HepG2 (cell line): ENCODE measurements at regions not wholly inside any gene's neighbourhood (a gene's known extent, or its start where the extent isn't known, plus 50 kb on each side); places are given as distances from the start of the nearest gene placed in this dataset.

Experiments
- ATAC-seq: fragments of 200-7000 bp; cut with Tn5 transposase; 3 replicates; pipeline ENCODE4 v1.9.1; 2020; ENCODE audit warnings: mild to moderate bottlenecking, moderate library complexity
- BruUV-seq: library from RNA; stranded (reverse); fragments of 400-500 nt; replicated peaks from 2 replicates; lab custom pipeline; 2021; lab: Mats Ljungman, UMichigan
- CTCF ChIA-PET: fragments of 300-600 bp; formaldehyde crosslinking; extraction: SDS; loops from one replicate; lab custom pipeline; 2021; ENCODE audit warnings: low total read pairs, inconsistent platforms, low intra/inter-chr PET ratio; lab: Yijun Ruan, JAX
- POLR2A ChIA-PET: fragments of 350-600 bp; sonication (Branson Sonifier 250); formaldehyde crosslinking; loops from one replicate; lab custom pipeline; 2020; ENCODE audit warnings: antibody characterized with exemption, inconsistent platforms; lab: Yijun Ruan, JAX
- DNase-seq: peaks from one replicate; pipeline ENCODE4 v3.0.0-alpha.2; 2015; ENCODE audit warnings: low spot score
- FAIRE-seq: peaks from 3 replicates; lab custom pipeline; 2011; peaks lifted over from hg19 to GRCh38; lab: Jason Lieb, UNC
- H2AFZ ChIP-seq: one replicate; pipeline ENCODE4 v1.6.1; 2011; ENCODE audit warnings: low read length, inconsistent platforms
- H3K27ac ChIP-seq: fragments of 300-600 bp; 3 replicates; pipeline ENCODE4 v1.8.0; 2011; ENCODE audit warnings: mixed run types, mild to moderate bottlenecking, mixed read lengths, low read length, inconsistent platforms; ENCODE audit not compliant: insufficient read depth; ENCODE audit errors: extremely low read length
- H3K27me3 ChIP-seq, 2 experiments: fragments of 200-600 bp in 1 of 2; 2 replicates in 1 of 2; 3 replicates in 1 of 2; pipeline versions ENCODE4 v1.6.0 to v1.8.0; 2011; ENCODE audit warnings: low read length in 2 of 2, mild to moderate bottlenecking in 2 of 2, moderate library complexity in 2 of 2, inconsistent platforms in 1 of 2; ENCODE audit not compliant: insufficient read depth in 2 of 2, control insufficient read depth in 1 of 2
- H3K36me3 ChIP-seq, 2 experiments: fragments of 200-600 bp in 1 of 2; replicated peaks in 1 of 2; 2 replicates in 1 of 2; 3 replicates in 1 of 2; pipeline versions ENCODE4 v1.5.1 to v1.8.0; 2011; ENCODE audit warnings: low read length in 2 of 2, inconsistent platforms in 1 of 2; ENCODE audit not compliant: insufficient read depth in 2 of 2, control insufficient read depth in 1 of 2
- H3K4me1 ChIP-seq: 2 replicates; pipeline ENCODE4 v1.5.1; 2012; ENCODE audit warnings: low read length, inconsistent platforms; ENCODE audit not compliant: insufficient read depth
- H3K4me2 ChIP-seq: 2 replicates; pipeline ENCODE4 v1.6.0; 2011; ENCODE audit warnings: low read depth, low read length, inconsistent platforms
- H3K4me3 ChIP-seq, 3 experiments: fragments of 200-600 bp in 1 of 3; sonication (generic), shearing (Covaris generic) in 1 of 3; replicated peaks in 1 of 3; 2 replicates each; pipeline ENCODE4 v1.5.1; 2011 to 2016; ENCODE audit warnings: low read length in 3 of 3, inconsistent platforms in 2 of 3, low read depth in 2 of 3, mild to moderate bottlenecking in 2 of 3, control low read depth in 1 of 3, mixed read lengths in 1 of 3; ENCODE audit not compliant: insufficient read depth in 1 of 3
- H3K79me2 ChIP-seq: one replicate; pipeline ENCODE4 v1.6.1; 2011; ENCODE audit warnings: low read length, inconsistent platforms; ENCODE audit not compliant: insufficient read depth
- H3K9ac ChIP-seq: 2 replicates; pipeline ENCODE4 v1.6.0; 2011; ENCODE audit warnings: mild to moderate bottlenecking, low read depth, low read length, inconsistent platforms; ENCODE audit not compliant: insufficient read depth
- H3K9me3 ChIP-seq: 2 replicates; pipeline ENCODE4 v1.5.1; 2012; ENCODE audit warnings: mild to moderate bottlenecking, low read length
- H4K20me1 ChIP-seq: 2 replicates; pipeline ENCODE4 v1.6.0; 2011; ENCODE audit warnings: inconsistent platforms, mild to moderate bottlenecking, low read length, moderate library complexity; ENCODE audit not compliant: insufficient read depth
- CREB1 ChIP-seq, 2 experiments: fragments of 450-650 bp in 1 of 2; IDR thresholded peaks; 2 replicates each; pipeline ENCODE4 v1.6.1; 2016 to 2017; ENCODE audit warnings: control low read depth in 1 of 2, mild to moderate bottlenecking in 1 of 2, missing compliant biosample characterization in 1 of 2, missing genetic modification characterization in 1 of 2
- ELF1 ChIP-seq: sonication (generic); formaldehyde crosslinking; IDR thresholded peaks from 2 replicates; pipeline ENCODE4 v1.4.0; 2020; ENCODE audit warnings: missing genetic modification reagents
- MAFK ChIP-seq, 2 experiments: IDR thresholded peaks in 1 of 2; conservative IDR thresholded peaks in 1 of 2; 2 replicates each; pipeline ENCODE4 v1.6.1; 2011; ENCODE audit warnings: improper control_type of control experiment in 2 of 2, low read length in 2 of 2
- MEIS1 ChIP-seq: sonication (generic); formaldehyde crosslinking; IDR thresholded peaks from 2 replicates; pipeline ENCODE4 v1.9.0; 2021; ENCODE audit warnings: mild to moderate bottlenecking, missing genetic modification reagents, moderate library complexity, borderline replicate concordance
- NCOR1 ChIP-seq: fragments of 200-600 bp; sonication (generic); IDR thresholded peaks from 2 replicates; pipeline ENCODE4 v1.7.0; 2017; ENCODE audit warnings: antibody characterized with exemption, low read length, borderline replicate concordance
- NFE2 ChIP-seq: sonication (generic); formaldehyde crosslinking; IDR thresholded peaks from 2 replicates; pipeline ENCODE4 v1.4.0; 2020; ENCODE audit warnings: missing genetic modification reagents
- REL ChIP-seq: sonication (generic); formaldehyde crosslinking; conservative IDR thresholded peaks from 2 replicates; pipeline ENCODE4 v1.8.0; 2022; ENCODE audit warnings: mild to moderate bottlenecking, missing genetic modification reagents, moderate library complexity
- SMAD3 ChIP-seq: sonication (generic); formaldehyde crosslinking; IDR thresholded peaks from 2 replicates; pipeline ENCODE4 v1.4.0; 2020; ENCODE audit warnings: missing genetic modification reagents
- ZNF101 ChIP-seq: sonication (generic); formaldehyde crosslinking; IDR thresholded peaks from 2 replicates; pipeline ENCODE4 v1.4.0; 2020; ENCODE audit warnings: mild to moderate bottlenecking, low read depth, missing genetic modification reagents, borderline replicate concordance
- ZNF124 ChIP-seq: sonication (generic); formaldehyde crosslinking; IDR thresholded peaks from 2 replicates; pipeline ENCODE4 v1.4.0; 2020; ENCODE audit warnings: missing genetic modification reagents
- ZNF136 ChIP-seq: sonication (generic); formaldehyde crosslinking; IDR thresholded peaks from 2 replicates; pipeline ENCODE4 v1.8.1; 2022; ENCODE audit warnings: low read depth, mild to moderate bottlenecking, moderate library complexity, missing genetic modification reagents
- ZNF383 ChIP-seq: sonication (generic); formaldehyde crosslinking; IDR thresholded peaks from 2 replicates; pipeline ENCODE4 v1.4.0; 2020; ENCODE audit warnings: missing genetic modification reagents, mild to moderate bottlenecking, borderline replicate concordance
- ZNF747 ChIP-seq: sonication (generic); formaldehyde crosslinking; IDR thresholded peaks from 2 replicates; pipeline ENCODE4 v1.8.1; 2023; ENCODE audit warnings: missing genetic modification reagents, mild to moderate bottlenecking, borderline replicate concordance
- ZNF782 ChIP-seq: sonication (generic); formaldehyde crosslinking; IDR thresholded peaks from 2 replicates; pipeline ENCODE4 v1.4.0; 2020; ENCODE audit warnings: missing genetic modification reagents, mild to moderate bottlenecking, borderline replicate concordance
- ZNF879 ChIP-seq: sonication (generic); formaldehyde crosslinking; IDR thresholded peaks from 2 replicates; pipeline ENCODE4 v1.8.1; 2023; ENCODE audit warnings: missing genetic modification reagents
- WGBS: methylation state at CpG from one replicate; pipeline ENCODE4 v1.1.6; 2017; ENCODE audit warnings: low lambda C conversion rate; 5-methylcytosine and 5-hydroxymethylcytosine counted together
- in situ Hi-C: cut with HindIII; loops from 2 replicates; pipeline ENCODE4 v1.10.0; 2017; ENCODE audit warnings: low pct_unique_long_range_greater_than_20kb; ENCODE audit not compliant: extremely low pct_ligation_motif_present
- intact Hi-C: fragments of 100-400 bp; cut with micrococcal nuclease; formaldehyde crosslinking; loops from one replicate; pipeline ENCODE4 v1.10.0; 2022; ENCODE audit not compliant: unreplicated experiment
- TF ChIP-seq, protein P1 (sequence below): sonication (generic); formaldehyde crosslinking; IDR thresholded peaks from 2 replicates; pipeline ENCODE4 v1.5.1; 2020; ENCODE audit warnings: mild to moderate bottlenecking, moderate library complexity, missing genetic modification reagents

DNA sequence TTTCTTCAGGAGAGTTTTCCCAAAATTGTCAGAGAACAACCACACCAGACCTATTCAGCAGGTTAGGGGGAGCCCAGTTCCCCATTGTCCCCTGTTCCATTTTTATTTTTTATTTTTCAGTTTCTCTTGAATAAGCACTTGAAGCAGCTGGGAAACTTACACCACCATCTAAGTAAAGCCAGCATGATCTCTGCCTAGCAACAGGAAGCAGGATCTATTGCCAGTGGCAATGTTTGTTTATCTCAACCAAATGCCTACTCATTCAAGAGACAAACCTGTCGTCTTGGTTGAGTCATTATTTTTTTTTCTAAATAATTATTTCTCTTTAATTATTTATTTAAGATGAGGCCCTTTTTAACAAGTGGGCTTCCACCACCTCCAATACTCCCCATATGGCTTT is 379.3 kb downstream of the PLK2 start:
- Histone ChIP-seq H3K9ac (no peak overlapping the region), H2AFZ (no peak overlapping the region), H3K79me2 (no peaks in the 10 kb centered on the region), H3K27me3 (no peaks in the 10 kb centered on the region; a peak in 1 of 5 replicates), H3K4me3 (no peak overlapping the region), H4K20me1 (no peaks in the 10 kb centered on the region), H3K9me3 (no peaks in the 10 kb centered on the region), H3K27ac (no peak overlapping the region), H3K36me3 (no peaks in the 10 kb centered on the region)
- 3% methylated on average over 1 of the region's 1 CpG for WGBS
- CTCF ChIA-PET: no interaction called here
- no peak for ATAC-seq
- no peak for DNase-seq
- TF ChIP-seq REL: no peak
- no peak for TF ChIP-seq ZNF782
- no peak for TF ChIP-seq CREB1 (IDR thresholded peaks at IDR 0.05)
- no peak for TF ChIP-seq CREB1 (CRISPR knock-in tag; IDR thresholded peaks at IDR 0.05)
- TF ChIP-seq, all 625 proteins: peak for 0
- Histone ChIP-seq H3K4me2 (no peak overlapping the region), H3K4me1 (no peaks in the 10 kb centered on the region)
- no TSS peak for BruUV-seq
- POLR2A ChIA-PET: no interaction called here
- in situ Hi-C loops (no loop called here), intact Hi-C loops (no loop called here)
- FAIRE-seq: no peak

DNA sequence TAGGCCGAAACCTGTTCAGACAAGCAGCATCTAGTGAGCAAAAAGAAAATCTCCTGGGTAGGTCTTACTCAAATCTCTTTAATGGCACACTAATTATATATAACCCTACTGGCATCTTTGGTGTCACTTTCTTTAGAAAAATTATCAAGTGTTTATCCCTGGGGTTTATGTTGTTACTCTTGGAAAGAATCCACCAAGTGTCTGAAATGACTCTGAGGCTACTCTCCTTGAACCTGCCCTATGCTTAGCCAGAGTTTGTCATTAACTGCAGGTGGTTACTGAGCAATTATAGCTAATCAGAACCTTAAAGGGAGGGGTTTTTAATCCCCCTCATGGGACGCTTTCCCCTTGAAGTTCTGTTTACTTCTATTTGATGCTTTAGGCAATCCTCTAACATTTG is 381.9 kb downstream of the PLK2 start:
- no peak overlapping the region for H3K4me2 ChIP-seq
- WGBS: 0% methylated on average over 2 of the region's 2 CpGs
- no peaks in the 10 kb centered on the region for H3K36me3 ChIP-seq
- POLR2A ChIA-PET: no interaction called here
- H3K4me3 ChIP-seq: no peak overlapping the region
- ATAC-seq (no peak), DNase-seq (no peak), FAIRE-seq (no peak)
- TF ChIP-seq SMAD3 (CRISPR knock-in tag) (no peak), ZNF101 (CRISPR knock-in tag) (no peak), ZNF124 (CRISPR knock-in tag) (no peak), MEIS1 (CRISPR knock-in tag) (no peak), NCOR1 (no peak), NFE2 (no peak), ZNF747 (CRISPR knock-in tag) (no peak), ZNF879 (no peak), ZNF383 (CRISPR knock-in tag) (no peak), ELF1 (CRISPR knock-in tag) (no peak), ZNF136 (no peak), MAFK (conservative IDR thresholded peaks at IDR 0.05 in 1 of 2, IDR thresholded peaks at IDR 0.05 in 1 of 2; ENCODE audit: low read length in 2 of 2) (no peak)
- TF ChIP-seq, protein P1, sequence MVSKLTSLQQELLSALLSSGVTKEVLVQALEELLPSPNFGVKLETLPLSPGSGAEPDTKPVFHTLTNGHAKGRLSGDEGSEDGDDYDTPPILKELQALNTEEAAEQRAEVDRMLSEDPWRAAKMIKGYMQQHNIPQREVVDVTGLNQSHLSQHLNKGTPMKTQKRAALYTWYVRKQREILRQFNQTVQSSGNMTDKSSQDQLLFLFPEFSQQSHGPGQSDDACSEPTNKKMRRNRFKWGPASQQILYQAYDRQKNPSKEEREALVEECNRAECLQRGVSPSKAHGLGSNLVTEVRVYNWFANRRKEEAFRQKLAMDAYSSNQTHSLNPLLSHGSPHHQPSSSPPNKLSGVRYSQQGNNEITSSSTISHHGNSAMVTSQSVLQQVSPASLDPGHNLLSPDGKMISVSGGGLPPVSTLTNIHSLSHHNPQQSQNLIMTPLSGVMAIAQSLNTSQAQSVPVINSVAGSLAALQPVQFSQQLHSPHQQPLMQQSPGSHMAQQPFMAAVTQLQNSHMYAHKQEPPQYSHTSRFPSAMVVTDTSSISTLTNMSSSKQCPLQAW (CRISPR knock-in tag): no peak
- no peak overlapping the region for H2AFZ ChIP-seq
- H3K27me3 ChIP-seq: no peaks in the 10 kb centered on the region; a peak in 1 of 5 replicates
- CTCF ChIA-PET: no interaction called here
- no peaks in the 10 kb centered on the region for H4K20me1 ChIP-seq
- no peaks in the 10 kb centered on the region for H3K9me3 ChIP-seq
- no peaks in the 10 kb centered on the region for H3K79me2 ChIP-seq
- in situ Hi-C loops (no loop called here), intact Hi-C loops (no loop called here)
- no peaks in the 10 kb centered on the region for H3K4me1 ChIP-seq
- no peak overlapping the region for H3K9ac ChIP-seq
- H3K27ac ChIP-seq: no peak overlapping the region
- no TSS peak for BruUV-seq
